ENCODE measurements at regions not wholly inside any gene's neighbourhood (a gene's known extent, or its start where the extent isn't known, plus 50 kb on each side); places are given as distances from the start of the nearest gene placed in this dataset.

DNA sequence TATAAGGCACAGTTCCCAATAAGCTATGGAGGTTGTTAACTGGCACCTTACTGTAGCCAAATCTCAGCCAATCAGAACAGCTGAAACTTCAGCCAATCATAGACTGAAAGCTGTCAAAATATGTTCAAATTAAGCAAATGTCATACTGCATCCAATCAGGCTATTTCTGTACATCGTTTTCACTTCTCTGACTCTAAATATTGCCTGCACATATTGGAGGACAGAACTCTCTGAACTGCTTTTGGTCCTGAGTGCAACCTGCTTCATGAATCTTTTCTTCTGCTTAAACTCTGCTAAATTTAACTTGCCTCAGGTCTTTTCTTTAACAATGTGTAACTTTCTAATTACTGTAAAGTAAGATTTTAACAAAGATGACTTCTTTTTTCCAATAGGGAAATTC is 1198.9 kb upstream of the PCDH7 start:
- DNase-seq (ENCODE audit: low read depth in 2 of 2), result no peak

DNA sequence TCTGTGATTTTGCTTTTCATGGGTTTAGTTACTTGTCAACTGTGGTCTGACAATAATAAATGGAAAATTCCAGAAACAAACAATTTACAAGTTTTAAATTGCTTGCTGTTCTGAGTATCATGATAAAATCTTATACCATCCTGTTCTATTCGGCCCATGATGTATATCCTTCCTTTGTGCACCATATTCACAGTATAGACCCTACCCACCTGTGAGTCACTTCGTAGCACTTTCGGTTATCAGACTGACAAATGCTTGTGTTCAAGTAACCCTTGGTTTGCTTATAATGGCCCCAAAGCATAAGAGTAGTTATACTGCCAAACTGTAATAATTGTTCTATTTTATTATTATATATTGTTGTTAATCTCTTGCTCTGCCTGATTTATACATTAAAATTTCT is 1183.4 kb upstream of the PCDH7 start:
- DNase-seq (ENCODE audit: low read depth in 2 of 2), result no peak

DNA sequence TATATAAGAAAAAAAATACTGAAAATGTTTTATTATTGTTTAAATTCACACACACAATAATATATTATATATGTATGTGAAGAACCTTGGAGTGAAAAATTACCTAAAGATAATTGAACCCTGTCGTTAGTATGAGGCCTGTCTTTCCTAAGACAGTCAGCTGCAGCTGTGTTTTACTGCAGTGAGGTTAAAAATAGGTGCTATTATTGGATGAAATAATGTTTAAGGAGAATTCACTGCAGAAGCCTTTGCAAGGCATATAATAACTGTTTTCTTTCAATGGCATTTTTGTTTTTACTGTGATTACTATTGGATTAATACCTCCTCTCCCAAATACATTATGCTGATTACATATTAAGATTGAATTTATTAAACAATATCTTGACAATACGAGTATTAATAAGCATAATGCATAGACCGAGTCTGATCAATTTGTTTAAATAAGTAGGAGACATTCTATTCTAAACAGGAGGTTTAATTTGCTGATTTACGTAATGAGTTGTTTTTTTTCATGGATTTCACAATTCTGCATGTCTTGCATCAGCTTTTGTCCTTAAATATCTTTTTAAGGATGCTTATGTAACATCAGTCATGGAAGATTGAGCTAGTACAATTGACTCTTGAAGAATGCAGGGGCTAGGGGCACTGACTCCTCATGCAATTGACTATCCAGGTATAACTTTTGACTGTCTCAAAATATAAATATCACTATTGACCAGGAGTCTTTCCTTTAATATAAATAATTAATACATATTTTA is 1181.1 kb upstream of the PCDH7 start:
- DNase-seq (ENCODE audit: low read depth in 2 of 2), result no peak

DNA sequence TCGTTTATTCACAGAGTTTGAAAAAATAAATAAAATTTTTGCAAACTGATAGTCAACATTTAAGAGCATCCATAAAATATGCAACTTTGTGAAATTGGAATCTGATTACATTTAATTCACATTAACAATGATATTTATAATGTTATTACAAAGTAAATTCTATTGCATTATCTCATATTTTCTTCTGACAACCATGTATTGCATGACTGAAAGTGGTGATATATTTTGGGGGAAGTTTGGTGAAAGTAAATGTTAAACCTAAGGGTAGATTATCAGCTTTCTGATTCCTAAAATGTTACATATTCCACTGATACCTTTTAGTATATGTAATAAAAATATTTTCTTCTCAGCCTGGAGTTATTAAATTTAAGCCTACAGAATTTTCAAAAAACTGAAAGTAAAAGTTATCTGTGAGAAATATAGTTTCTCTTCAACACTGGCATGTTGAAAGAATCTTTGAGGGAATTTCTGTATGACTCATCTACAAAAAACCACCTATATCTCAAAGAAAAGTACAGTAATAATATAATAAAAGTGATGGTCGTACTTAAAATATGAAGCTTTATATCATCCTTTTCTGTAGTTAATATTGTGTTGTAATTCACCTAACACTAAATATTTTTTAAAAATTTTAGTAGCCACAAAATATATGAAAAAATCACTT is 1179.6 kb upstream of the PCDH7 start:
- no peak for DNase-seq (ENCODE audit: low read depth in 2 of 2)

DNA sequence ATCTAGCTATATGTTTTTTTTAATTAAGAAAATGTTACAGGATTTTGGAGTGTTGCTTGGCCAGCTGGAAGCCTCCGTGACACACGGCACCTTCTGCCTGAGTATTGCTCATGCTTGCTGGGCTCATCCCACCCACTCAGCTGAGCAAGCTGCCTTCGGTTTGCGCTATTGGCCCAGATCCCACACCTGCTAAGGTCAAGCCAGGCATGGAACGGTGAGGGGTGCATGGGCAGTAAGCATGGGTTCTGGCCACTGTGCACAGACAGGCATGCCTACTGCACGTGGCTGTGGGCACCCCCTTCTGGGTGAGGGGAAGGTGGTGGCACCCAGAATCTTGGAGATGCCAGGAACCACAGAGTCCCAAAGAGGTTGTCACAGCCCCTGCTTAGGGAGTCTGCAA is 1178.4 kb upstream of the PCDH7 start:
- DNase-seq (ENCODE audit: low read depth in 2 of 2), result no peak

DNA sequence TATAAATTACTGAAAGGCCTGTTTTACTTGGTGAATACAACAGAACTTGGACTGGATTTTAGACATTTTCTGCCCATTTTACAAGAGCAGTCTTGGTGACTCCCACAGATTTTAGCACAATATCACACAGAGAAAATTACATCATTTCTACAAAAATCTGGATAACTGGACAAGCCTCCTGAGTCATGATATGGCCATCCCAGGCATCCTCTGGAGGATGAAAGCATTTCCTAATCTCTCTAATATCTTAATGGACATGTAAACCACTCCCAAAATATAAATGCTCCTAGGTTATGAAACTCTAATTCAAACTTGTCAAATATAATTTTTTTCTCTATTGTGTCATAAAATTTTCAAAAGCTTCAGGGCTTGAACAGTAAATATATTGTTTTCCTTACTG is 1170.8 kb upstream of the PCDH7 start:
- DNase-seq (ENCODE audit: low read depth in 2 of 2), result no peak

DNA sequence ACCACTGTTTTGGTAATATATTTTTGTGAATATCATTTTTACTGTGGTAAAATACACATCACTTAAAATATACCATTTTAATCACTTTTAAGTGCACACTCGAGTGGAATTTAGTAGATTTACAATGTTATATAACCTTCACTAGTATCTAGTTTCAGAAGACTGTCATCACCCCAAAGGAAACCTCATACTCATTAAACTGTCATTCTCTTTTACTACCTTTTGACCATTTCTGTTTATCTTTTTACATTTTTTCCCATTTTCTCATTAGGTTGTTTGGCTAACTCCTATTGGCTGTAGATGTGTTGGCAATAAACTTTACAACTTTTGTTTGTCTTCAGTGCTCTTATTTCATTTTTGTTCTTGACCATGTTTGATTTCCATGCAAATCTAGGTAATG is 1168.3 kb upstream of the PCDH7 start:
- DNase-seq (ENCODE audit: low read depth in 2 of 2), result no peak

DNA sequence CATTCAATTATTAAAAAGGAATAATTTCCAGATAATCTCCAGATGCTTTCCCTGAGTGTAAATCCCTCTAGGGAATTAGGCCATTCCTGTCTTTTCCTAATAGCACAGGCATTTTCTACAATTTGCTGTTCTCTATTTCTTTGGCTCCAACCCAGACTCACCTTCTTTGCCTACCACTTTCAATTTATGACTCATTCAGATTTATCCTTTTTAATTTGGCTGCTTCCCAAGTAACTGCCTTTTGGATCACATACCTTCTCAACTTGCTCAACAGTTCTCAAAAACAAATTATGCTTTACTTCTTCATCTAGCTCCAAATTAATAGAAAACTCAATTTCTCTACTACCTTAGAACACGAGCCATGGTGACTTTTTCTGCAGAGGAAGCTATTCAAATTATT is 1166.3 kb upstream of the PCDH7 start:
- DNase-seq (ENCODE audit: low read depth in 2 of 2), result no peak

DNA sequence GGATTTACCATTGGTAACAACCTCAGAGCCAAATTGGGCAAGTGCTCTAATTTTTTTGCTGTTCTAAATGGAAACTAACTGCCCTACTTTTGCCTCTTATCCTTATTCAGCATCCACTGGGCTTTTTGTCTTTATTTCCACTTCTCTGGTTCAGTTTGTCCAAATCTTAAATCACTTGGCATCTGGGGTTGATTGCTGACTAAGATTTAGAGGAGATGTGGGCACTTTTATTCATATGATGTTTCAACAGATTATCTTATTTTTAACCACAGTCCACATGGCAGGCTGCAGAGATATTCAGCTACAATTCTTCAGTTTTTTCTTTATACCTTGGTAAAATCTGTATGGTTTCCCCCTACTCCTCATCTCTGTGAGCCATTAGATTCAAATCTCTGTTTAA is 1161.4 kb upstream of the PCDH7 start:
- DNase-seq (ENCODE audit: low read depth in 2 of 2), result no peak

DNA sequence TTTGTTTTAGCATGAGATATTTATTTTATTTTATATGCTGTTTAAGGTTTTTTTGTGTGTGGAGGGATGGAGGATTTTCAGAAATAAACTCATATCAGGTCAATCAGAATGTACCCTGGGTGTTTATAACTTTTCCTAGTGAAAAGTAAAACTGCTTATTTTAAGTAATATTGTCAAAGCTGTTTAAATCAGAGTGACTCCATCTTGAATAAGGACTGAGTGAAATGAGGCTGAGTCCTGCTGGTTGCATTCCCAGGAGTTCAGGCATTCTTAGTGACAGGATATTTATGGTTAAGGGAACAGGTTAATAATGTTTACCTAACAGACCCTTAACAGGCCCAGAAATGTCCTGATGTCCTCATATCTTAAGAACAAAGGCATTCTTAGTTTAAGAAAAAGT is 1160.9 kb upstream of the PCDH7 start:
- no peak for DNase-seq (ENCODE audit: low read depth in 2 of 2)

DNA sequence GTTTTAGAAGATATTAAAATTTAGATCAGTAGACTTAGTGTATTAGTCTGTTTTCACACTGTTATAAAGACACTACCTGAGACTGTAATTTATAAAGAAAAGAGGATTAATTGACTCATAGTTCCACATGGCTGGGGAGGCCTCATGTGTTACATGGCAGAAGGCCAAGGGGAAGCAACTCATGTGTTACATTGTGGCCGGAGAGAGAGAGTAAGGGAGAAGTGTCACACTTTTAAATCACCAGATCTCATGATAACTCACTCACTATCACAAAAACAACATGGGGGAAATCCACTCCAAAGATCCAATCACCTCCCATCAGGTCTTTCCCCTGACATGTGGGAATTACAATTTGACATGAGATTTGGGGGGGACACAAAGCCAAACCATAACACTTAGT is 1159.7 kb upstream of the PCDH7 start:
- no peak for DNase-seq (ENCODE audit: low read depth in 2 of 2)

DNA sequence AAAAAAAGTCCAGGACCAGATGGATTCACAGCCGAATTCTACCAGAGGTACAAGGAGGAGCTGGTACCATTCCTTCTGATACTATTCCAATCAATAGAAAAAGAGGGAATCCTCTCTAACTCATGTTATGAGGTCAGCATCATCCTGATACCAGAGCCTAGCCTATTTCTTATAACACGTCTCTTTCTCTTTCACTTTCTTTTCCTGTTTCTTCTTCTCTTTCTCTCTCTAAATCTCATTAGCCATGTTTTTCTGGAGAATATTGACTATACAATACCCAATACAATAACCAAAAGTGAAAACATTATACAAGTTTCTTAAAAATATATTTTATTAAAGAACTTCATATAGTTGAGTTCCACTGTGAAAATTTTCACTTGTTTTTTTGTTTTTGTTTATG is 1154.9 kb upstream of the PCDH7 start:
- no peak for DNase-seq (ENCODE audit: low read depth in 2 of 2)

DNA sequence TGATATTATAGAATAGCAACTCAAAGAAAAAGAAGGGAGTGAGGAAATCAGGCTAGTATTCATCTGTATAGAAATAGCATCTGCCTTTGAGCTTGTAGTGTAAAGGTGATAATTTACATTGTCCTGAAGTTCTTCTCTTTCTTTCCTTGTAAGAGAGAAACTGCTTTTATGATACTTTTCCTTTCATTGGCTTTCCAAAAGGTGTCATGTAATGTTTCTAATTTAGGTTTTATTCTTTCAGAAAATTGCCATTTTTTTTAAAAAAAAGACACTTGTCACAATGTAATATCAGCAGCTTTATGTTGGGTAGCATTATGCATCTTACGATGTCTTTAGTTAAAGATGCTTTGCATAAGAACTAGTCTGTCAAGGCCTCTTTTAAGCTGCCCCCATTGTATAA is 1153.8 kb upstream of the PCDH7 start:
- no peak for DNase-seq (ENCODE audit: low read depth in 2 of 2)

DNA sequence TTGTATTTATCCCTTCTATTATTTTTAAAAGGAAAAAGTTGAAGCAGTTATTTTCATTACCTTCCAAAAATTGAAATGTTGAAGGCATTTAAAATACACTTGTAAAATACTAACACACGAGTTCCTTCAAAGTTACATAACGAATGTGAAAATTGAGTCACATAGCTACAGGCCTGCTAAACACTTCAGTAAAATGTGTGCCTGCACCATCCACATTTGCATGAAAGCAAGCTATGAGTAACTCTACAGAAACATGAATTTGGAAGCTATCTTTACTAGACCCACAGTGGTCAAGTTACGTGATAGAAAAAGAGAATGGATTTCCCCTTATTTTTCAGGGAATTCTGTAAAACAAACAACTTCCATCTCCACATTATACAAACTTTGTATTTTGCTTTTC is 1148.8 kb upstream of the PCDH7 start:
- no peak for DNase-seq (ENCODE audit: low read depth in 2 of 2)

DNA sequence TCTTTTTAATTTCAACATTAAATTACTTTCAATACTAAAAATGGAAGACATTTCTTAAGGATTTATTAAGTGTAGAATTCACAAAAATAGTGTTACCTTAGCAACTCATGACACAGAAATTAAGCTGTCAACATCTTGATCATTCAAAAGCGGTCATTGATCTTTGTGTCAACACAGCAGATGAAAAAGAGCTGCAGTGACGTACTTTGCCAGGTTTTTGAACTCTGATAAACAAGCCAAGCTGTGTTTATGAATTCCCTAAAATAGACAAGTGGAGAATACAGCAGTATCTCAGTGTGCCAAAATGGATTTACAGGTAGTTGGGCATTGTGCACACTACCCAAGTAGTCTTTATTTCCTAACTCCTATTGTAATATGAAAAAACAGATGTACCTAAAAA is 1141.8 kb upstream of the PCDH7 start:
- no peak for DNase-seq (ENCODE audit: low read depth in 2 of 2)

DNA sequence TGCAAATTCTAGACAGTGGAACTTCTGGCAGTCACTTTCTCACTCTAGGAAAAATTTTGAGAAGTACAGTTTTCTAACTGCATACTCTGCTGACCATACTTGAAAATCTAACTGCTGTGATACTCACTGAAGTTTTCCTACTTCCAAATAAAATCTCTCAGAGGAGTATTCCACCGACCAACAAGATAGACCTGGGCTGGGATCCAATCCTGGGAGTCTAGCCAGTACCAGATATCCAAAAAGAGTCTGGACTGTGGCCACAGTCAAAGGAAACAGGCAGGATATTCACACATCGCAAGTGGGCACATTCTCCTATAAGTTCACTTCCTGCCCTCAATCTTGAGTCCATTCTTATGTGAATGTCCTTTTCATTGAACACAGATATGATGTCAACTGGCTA is 1138.7 kb upstream of the PCDH7 start:
- DNase-seq (ENCODE audit: low read depth in 2 of 2), result no peak

DNA sequence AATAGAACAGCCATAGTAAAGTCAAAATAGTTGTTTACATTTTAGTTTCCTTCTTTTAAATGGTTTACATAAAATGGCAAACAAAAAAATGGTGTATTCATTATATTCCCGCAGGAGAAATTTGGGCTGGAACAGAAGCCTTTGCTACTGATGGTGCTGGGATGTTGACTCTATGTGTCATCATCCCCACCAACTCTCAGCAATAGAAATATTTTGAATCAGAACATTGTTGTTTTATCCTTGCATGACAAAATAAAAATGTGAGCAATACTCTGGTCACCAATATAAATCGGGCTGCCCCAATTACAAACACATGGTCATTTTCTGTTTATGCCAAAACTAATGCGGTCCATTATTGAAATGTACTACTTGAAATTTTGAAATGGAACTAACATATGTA is 1131.6 kb upstream of the PCDH7 start:
- no peak for DNase-seq (ENCODE audit: low read depth in 2 of 2)

DNA sequence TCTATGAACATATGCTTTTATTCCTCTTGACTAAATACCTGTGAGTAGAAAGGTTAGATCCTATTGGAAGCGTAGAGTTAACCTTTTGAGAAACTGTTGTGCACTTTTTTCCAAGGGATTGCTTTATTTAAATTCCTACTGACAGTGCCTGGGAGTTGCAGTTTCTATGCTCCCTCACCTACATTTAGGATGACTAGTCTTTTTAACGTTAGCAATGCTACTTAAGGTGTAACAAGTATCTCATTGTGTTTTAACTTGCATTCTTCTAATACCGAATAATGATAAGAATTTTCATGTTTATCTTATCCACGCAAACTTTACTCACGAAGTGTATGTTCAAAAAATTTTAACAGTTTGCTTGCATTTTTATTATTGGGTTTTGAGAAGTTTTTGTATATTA is 1123.9 kb upstream of the PCDH7 start:
- DNase-seq (ENCODE audit: low read depth in 2 of 2), result no peak

DNA sequence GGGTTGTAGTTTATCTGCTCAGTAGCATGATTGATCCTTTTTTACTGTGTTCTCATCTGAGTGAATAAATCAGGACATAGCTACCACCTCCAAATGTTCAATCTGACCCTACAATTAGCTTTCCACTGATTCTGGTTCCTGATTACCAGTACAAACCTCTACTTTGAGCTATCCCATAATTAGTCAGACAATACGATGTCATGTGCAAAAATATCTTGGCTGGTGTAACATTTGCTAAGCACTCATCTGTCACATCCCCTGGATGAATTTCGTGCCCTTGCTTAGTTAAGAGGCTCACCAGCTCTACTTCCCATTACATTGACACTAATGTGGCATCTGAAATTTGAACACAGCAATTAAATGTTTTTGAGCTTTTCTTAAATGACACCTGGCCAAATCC is 1101.0 kb upstream of the PCDH7 start:
- no peak for DNase-seq (ENCODE audit: low read depth in 2 of 2)

DNA sequence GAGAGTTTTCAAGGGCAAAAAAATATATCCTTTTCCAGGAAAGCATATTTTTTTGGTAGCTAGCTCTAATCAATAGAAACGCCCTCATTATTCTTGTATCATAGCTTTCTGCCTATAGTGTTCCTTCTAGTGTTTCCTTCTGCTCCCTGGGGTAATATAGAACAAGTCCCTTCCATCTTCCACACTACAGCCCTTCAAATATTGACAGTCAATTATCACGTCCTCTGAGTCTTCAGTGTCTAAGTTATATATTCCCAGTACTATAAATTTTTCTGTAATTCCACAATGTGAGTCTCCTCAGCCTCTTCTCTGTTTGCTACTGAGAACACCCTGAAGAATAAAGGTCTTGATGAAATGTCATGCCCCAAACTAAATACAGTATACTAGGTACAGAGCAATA is 1088.0 kb upstream of the PCDH7 start:
- DNase-seq (ENCODE audit: low read depth in 2 of 2), result no peak

DNA sequence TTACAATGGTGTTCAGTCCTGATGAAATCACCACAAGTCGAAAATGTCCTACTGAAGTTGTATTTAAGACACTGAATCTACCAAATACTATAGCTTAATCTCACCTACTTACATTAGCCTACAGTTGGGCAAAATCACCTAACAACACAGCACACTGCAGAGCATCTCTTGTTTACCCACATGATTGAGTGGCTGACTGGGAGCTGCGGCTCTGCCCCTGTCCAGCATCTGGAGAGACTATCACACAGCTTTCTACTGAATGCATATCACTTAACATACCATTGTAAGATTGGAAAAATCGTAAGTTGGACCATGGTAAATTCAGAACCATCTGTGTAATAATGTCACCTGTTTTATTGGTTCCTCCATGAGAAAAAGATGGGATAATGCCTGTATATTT is 1083.2 kb upstream of the PCDH7 start:
- DNase-seq (ENCODE audit: low read depth in 2 of 2), result no peak

DNA sequence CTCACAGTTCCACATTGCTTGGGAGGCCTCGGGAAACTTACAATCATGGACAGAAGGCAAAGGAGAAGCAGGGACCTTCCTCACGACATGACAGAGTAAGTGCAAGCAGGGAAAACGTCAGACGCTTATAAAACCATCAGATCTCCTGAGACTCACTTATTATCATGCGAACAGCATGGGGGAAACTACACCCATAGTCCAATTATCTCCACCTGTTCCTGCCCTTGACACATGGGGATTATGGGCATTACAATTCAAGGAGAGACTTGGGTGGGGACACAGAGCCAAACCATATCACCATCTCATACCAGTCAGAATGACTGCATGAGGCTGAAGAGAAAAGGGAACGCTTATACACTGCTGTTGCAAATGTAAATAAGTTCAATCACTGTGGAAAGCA is 1066.9 kb upstream of the PCDH7 start:
- DNase-seq (ENCODE audit: low read depth in 2 of 2), result no peak

DNA sequence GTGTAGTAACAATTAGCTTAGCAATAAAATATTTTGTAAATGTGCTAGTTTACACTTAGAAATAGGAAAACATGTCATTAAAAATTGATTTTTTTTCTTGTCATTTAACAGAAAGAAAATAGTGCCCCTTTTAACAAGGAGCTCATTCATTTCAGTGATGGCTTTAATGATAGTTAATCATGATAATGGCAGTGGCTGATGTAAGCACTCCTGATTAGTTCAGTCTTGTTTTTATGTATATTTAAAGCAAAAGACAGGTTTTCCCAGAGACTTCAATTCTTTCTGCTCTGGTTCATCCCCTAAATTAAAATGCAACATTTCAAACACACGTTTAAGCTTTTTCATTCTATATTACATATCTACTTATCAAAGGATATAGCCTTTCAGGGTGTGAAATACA is 1039.5 kb upstream of the PCDH7 start:
- no peak for DNase-seq (ENCODE audit: low read depth in 2 of 2)

DNA sequence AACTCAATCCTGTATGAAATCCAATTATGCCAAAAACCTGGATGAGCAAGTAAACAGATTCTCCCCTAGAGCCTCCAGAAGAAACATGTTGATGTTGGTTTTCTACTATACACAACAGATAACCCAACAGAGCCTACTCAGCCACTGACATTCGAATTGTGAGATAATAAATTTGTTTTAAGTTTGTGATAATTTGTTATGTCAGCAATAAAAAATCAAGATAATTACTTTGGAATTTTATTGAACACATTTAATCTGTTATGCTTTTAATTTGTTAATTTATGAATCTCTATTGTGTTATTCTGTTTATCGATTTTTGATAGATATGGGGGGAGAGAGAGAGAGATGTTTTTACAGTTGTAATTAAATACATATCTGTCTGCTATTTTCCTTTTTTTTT is 1016.1 kb upstream of the PCDH7 start:
- no peak for DNase-seq (ENCODE audit: low read depth in 2 of 2)
